ENCODE measurements at regions not wholly inside any gene's neighbourhood (a gene's known extent, or its start where the extent isn't known, plus 50 kb on each side); places are given as distances from the start of the nearest gene placed in this dataset.
"Not testable (repeated sequence)": the region's sequence is repeated elsewhere in the genome, so short reads cannot be mapped to it uniquely, and the experiment has no call there.

DNA sequence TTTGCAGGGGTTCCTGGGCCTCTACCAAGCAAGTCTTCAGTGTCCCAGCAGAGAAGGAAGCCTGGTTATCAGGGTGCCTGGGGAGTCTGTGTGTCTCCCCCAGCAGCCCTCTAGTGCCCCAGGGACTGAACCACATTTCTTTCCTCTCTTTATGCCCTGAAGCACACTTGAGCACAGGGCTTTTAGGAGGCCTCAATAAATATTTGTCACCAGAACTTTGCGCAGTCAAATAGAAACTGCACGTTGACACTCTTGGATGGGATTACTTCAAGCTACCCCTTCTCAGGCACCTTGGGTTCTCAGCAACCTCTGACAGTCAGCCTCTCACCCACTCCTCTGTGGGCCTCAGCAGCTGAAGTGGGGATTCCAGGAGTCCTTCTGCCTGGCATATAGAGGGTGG, 226.6 kb upstream of the HES1 start:
- no peak for DNase-seq

- DNase-seq = peak; percentile 39
Observed at GRCh38 chr3:193910310-193910709, 225.6 kb upstream of the HES1 start.

GRCh38 chr3:193910886-193911738, 224.8 kb upstream of the HES1 start:
- DNase-seq = peak; percentile 90

- DNase-seq = peak; percentile 48
Observed at GRCh38 chr3:193911784-193912340, 224.1 kb upstream of the HES1 start.

DNA sequence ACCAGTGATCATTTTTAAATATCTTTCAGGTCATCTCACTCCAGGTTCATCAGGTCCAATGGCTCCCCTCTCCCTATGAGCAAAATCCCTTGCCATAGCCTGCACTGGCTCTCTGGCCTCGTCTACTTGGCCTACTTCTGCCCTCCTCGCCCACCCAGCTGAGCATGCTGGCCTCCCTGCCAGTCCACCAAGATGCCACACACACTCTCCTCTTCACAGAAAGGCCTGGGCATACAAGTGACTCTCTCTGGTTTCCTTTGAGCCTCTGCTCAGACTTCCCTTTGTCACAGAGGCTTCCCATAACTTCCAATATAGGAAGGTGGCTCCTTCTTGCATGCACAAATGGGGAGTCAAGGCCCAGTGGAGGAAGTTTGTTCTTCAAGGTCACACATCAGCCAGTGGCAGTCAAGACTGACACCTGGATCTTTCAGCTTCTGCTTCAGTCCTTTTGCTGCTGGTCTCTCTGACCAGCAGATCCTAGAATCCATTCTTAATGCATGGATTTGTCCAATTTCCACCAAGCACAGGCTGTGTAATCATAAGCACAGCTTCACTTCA, 223.2 kb upstream of the HES1 start:
- DNase-seq = no peak

- DNase-seq = no peak
Observed at GRCh38 chr3:193914602-193915001, 221.3 kb upstream of the HES1 start.

GRCh38 chr3:193915099-193915498, 220.8 kb upstream of the HES1 start:
- DNase-seq = no peak

GRCh38 chr3:193915613-193916012, 220.3 kb upstream of the HES1 start:
- DNase-seq = no peak

DNA sequence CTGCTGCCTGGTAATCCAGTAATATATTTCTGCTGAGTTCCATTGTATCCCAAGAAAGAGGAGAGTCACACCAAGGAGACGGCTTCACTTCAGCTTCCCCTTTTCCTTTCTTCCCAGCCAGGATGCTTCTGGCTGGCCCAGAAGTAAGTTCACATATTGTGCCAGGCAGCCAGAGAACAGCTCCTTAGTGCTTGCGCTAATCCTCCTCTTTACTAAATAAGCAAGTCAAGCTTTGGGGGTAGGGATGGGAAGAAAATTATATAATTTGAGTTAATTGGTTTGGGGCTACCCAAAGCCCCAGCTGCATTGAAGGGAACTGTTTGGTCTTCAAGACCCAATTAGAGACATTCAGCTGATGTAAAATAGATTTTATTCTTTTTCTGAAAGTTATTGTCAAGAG, 218.8 kb upstream of the HES1 start:
- no peak for DNase-seq

DNA sequence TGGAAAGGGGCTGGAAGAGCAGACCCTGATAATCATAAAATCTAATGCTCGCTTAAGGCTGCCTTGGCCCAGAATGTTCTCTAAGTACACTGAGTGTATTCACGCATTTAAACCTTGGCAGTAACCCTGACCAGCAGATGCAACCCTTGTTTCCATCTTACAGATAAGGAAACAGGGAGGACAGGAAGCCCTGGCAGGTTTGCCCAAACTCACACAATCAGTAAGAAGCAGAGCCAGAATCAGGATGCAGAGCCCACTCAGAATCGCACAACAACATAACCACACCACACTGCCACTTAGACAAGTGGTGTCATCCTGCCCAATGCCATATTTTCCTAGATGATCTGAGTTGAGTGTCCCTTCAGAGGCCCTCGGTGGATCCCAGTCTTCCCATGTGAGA, 214.5 kb upstream of the HES1 start:
- peak; percentile 53 for DNase-seq

- DNase-seq = no peak
Observed at GRCh38 chr3:193922034-193922774, 213.7 kb upstream of the HES1 start.

DNA sequence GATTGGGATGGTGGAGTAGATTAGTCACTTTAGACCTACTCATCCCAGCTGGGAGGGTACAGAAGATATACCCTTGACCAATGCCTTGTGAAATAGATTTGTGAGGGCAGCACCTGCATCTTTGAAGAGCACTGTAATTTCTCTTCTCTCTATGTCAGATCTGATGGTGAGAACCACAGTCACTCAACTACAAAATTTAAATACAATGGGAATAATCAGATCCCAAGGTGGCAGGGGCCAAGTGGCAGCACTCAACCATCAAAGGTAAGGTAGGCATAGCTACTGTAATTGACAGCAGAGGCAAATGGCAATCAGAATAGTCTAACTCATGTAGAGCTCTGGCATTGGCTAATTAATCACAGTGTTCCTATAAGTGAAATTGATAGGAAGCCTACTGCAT, 212.0 kb upstream of the HES1 start:
- DNase-seq = not testable (repeated sequence)

DNA sequence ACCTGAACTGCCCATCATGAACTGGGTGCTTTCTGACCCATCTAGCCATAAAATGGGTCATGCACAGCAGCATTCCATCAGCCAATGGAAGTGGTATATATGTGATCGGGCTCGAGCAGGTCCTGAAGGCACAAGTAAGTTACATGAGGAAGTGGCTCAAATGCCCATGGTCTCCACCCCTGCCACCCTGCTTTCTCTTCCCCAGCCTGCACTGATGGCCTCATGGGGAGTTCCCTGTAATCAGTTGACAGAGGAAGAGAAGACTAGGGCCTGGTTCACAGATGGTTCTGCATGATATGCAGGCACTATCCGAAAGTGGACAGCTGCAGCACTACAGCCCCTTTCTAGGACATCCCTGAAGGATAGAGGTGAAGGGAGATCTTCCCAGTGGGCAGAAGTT, 209.9 kb upstream of the HES1 start:
- peak; percentile 70 for DNase-seq

DNA sequence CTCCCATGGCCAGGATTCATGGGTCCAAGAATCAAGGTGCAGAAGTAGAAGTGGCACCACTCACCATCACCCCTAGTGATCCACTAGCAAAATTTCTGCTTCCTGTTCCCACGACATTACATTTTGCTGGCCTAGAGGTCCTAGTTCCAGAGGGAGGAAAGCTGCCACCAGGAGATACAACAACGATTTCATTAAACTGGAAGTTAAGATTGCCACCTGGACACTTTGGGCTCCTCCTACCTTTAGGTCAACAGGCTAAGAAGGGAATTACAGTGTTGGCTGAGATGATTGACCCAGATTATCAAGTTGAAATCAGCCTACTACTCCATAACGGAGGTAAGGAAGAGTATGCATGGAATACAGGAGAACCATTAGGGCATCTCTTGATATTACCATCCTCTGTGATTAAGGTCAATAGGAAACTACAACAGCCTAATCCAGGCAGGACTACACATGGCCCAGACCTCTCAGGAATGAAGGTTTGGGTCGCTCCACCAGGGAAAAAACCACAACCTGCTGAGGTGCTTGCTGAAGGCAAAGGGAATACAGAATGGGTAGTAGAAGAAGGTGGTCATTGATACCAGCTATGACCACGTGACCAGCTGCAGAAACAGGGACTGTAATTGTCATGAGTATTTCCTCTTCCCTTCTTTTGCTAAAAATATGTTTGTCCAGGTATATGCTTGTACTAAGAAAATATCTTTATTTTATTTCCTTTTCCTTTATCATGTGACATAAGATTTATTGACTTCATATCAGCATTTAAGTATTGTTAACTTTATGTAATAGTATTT, 208.3 kb upstream of the HES1 start:
- DNase-seq = not testable (repeated sequence)

GRCh38 chr3:193928354-193929209, 207.4 kb upstream of the HES1 start:
- peak; percentile 72 for DNase-seq

DNA sequence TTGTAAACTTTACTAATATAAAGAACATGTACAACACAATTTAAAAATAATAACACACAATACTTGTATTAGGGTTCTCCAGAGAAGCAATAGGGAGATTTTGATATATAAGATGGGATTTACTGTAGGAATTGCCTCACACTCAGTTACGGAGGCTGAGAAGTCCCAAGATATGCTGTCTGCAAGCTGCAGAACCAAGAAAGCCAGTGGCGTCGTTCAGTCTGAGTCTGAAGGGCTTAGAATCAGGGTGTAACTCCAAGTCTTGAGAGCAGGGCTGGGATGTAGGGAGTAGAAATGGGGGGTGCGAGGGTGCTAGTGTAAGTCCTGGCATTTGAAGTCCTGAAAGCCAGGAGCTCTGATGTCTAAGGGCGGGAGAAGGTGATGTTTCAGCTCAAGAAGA, 206.6 kb upstream of the HES1 start:
- no peak for DNase-seq

GRCh38 chr3:193929921-193930646, 205.9 kb upstream of the HES1 start:
- no peak for DNase-seq

GRCh38 chr3:193932136-193932535, 203.8 kb upstream of the HES1 start:
- no peak for DNase-seq

DNA sequence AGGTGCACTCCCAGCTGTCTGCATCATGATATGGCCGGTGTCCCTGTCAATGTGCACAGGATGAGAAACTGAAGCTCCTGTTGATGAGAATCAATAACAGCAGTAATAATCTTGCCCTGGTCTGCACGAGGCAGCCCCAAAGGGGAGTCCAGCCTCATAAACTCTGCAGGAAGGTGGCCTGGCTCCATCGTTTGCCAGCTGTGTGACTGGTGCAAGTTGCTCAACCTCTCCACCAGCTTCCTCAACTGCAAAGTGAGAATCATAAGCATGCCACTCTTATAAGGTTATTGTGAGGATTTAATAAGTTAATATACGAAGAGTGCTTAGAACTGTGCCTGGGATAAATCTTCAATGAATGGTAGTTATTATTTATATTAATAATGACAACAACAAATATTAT, 203.4 kb upstream of the HES1 start:
- DNase-seq = no peak

- no peak for DNase-seq
Observed at GRCh38 chr3:193933451-193933850, 202.5 kb upstream of the HES1 start.

DNA sequence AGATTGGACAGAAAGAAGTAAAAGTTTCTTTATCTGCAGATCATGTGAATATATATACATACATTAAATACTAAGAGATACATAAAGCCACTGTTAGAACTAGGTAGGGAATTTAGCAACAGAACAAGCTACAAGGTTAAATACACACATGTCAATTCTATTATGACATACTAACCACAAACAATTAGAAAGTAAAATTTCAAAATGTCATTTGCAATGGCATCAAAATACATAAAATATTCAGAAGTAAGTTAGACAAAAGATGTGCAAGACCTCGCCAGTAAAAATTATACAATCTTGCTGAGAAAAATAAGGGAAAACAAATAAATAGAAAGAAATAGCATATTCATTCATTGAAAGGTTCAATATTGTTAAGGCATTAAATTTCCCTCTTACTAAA, 200.0 kb upstream of the HES1 start:
- no peak for DNase-seq

Measured in hematopoietic multipotent progenitor cell treated with erythropoietin and hydrocortisone succinate and interleukin-3 and kit ligand, for 6 days (in vitro differentiated cells).